Medulla oblongata (tissue), 1 donor: ENCODE measurements at regions not wholly inside any gene's neighbourhood (a gene's known extent, or its start where the extent isn't known, plus 50 kb on each side); places are given as distances from the start of the nearest gene placed in this dataset.
"Not testable (repeated sequence)": the region's sequence is repeated elsewhere in the genome, so short reads cannot be mapped to it uniquely, and the experiment has no call there.

ENCODE experiments used
- DNase-seq: peaks from one replicate; pipeline ENCODE4 v3.0.0-alpha.2; 2015; ENCODE audit errors: extremely low spot score

GRCh38 chr4:22630161-22630975, 62.4 kb upstream of the GBA3 start:
- DNase-seq: not testable (repeated sequence)

- not testable (repeated sequence) for DNase-seq
These were observed 61.6 kb upstream of the GBA3 start for GRCh38 chr4:22631167-22631566.

DNA sequence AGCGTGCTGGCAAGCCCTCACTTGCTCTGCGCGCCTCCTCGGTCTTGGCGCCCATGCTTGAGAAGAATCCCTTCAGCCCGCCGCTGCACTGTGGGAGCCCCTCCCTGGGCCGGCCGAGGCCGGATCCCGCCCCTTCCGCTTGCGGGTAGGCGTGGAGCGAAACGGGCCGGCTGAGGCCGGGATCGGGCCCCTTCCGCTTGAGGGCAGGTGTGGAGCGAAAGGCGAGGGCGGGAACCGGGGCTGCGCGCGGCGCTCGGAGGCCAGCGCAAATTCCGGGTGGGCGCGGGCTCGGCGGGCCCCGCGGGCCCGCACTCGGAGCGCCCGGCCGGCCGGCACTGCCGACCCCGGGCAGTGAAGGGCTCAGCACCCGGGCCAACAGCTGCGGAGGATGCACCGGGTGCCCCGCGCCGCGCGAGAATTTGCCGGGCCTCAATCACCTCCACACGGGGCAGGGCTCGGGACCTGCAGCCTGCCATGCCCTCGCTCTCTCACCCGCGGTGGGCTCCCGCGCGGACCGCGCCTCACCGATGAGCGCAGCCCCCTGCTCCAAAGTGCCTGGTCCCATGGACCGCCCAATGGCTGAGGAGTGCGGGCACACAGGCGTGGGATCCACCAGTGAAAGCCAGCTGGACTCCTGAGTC, 58.1 kb upstream of the GBA3 start:
- no peak for DNase-seq

DNA sequence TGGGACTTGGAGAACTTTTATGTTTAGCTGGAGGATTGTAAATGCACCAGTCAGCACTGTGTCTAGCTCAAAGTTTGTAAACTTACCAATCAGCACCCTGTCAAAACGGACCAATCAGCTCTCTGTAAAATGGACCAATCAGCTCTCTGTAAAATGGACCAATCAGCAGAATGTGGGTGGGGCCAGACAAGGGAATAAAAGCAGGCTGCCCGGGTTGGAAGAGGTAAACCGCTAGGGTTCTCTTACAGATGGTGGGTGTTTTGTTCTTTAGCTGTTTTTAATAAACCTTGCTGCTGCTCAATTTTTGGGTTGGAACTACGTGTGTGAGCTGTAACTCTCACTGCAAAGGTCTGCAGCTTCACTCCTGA, 57.6 kb upstream of the GBA3 start:
- DNase-seq: not testable (repeated sequence)

DNA sequence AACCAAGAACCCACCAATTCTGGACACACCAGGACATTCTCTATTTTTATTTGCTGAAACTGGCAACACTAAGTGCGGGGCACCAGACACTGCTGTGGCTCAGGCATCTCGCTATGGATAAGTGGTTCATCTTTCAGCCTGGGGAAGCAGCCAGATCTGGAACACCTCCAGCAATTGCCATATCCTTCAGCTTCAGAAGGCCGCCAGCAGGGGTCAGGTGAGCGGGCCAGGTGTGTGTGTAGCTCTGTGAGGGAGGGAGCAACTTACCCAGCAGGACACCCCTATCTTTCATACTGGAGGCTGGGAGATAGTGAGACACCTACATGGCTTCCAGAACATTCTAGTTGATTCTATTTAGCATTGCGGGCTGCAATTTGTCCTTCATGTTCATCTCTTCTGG, 57.0 kb upstream of the GBA3 start:
- DNase-seq: no peak

- no peak for DNase-seq
These were observed 55.4 kb upstream of the GBA3 start for GRCh38 chr4:22637306-22637705.
